ENCODE measurements at regions not wholly inside any gene's neighbourhood (a gene's known extent, or its start where the extent isn't known, plus 50 kb on each side); places are given as distances from the start of the nearest gene placed in this dataset.

GRCh38 chr13:88648598-88649373, 977.6 kb downstream of the SLITRK5 start:
- no peaks in the 10 kb centered on the region for H3K9me3 ChIP-seq (ENCODE audit: control insufficient read depth, low read length, poor library complexity, severe bottlenecking)
- ATAC-seq: no peak
- no peak overlapping the region for H3K4me3 Mint-ChIP-seq

GRCh38 chr13:88649855-88650254, 978.7 kb downstream of the SLITRK5 start:
- Mint-ChIP-seq H3K4me1 (no peaks in the 10 kb centered on the region), H3K36me3 (ENCODE audit: low read depth) (no peaks in the 10 kb centered on the region), H3K27me3 (no peaks in the 10 kb centered on the region), H3K27ac (no peak overlapping the region), H3K4me3 (no peak overlapping the region)
- no peak for DNase-seq
- H3K9me3 ChIP-seq (ENCODE audit: control insufficient read depth, low read length, poor library complexity, severe bottlenecking): no peaks in the 10 kb centered on the region
- ATAC-seq: no peak

More at GRCh38 chr13:88648598-88649373, 977.6 kb downstream of the SLITRK5 start:
- Mint-ChIP-seq H3K36me3 (ENCODE audit: low read depth) (no peaks in the 10 kb centered on the region), H3K27me3 (no peaks in the 10 kb centered on the region), H3K4me1 (no peaks in the 10 kb centered on the region), H3K27ac (no peak overlapping the region)
- no peak for DNase-seq

GRCh38 chr13:88651531-88651930, 980.4 kb downstream of the SLITRK5 start:
- H3K27me3 Mint-ChIP-seq: no peaks in the 10 kb centered on the region
- H3K9me3 ChIP-seq (ENCODE audit: control insufficient read depth, low read length, poor library complexity, severe bottlenecking): peaks cover 4% of the 10 kb centered on the region
- ATAC-seq (no peak), DNase-seq (no peak)
- no peak overlapping the region for H3K27ac Mint-ChIP-seq
- H3K36me3 Mint-ChIP-seq (ENCODE audit: low read depth): no peaks in the 10 kb centered on the region
- H3K4me1 Mint-ChIP-seq: no peaks in the 10 kb centered on the region
- no peak overlapping the region for H3K4me3 Mint-ChIP-seq

- no peaks in the 10 kb centered on the region for H3K27me3 Mint-ChIP-seq
- no peaks in the 10 kb centered on the region for H3K36me3 Mint-ChIP-seq (ENCODE audit: low read depth)
- H3K9me3 ChIP-seq (ENCODE audit: control insufficient read depth, low read length, poor library complexity, severe bottlenecking): peaks cover 4% of the 10 kb centered on the region
- DNase-seq: no peak
- H3K4me3 Mint-ChIP-seq: no peak overlapping the region
- no peaks in the 10 kb centered on the region for H3K4me1 Mint-ChIP-seq
- no peak overlapping the region for H3K27ac Mint-ChIP-seq
- no peak for ATAC-seq
Observed at GRCh38 chr13:88656751-88657150, 985.6 kb downstream of the SLITRK5 start.

GRCh38 chr13:88670509-88670908, 999.3 kb downstream of the SLITRK5 start:
- Mint-ChIP-seq H3K27ac (no peak overlapping the region), H3K4me1 (no peaks in the 10 kb centered on the region), H3K4me3 (no peak overlapping the region), H3K27me3 (no peaks in the 10 kb centered on the region), H3K36me3 (ENCODE audit: low read depth) (no peaks in the 10 kb centered on the region)
- no peaks in the 10 kb centered on the region for H3K9me3 ChIP-seq (ENCODE audit: control insufficient read depth, low read length, poor library complexity, severe bottlenecking)
- ATAC-seq (no peak), DNase-seq (no peak)

- Mint-ChIP-seq H3K36me3 (ENCODE audit: low read depth) (no peaks in the 10 kb centered on the region), H3K4me3 (no peak overlapping the region), H3K27ac (no peak overlapping the region), H3K27me3 (no peaks in the 10 kb centered on the region), H3K4me1 (no peaks in the 10 kb centered on the region)
- H3K9me3 ChIP-seq (ENCODE audit: control insufficient read depth, low read length, poor library complexity, severe bottlenecking): no peaks in the 10 kb centered on the region
- DNase-seq (no peak), ATAC-seq (no peak)
Observed at GRCh38 chr13:88674841-88675240, 1003.7 kb downstream of the SLITRK5 start.

- no peaks in the 10 kb centered on the region for H3K9me3 ChIP-seq (ENCODE audit: control insufficient read depth, low read length, poor library complexity, severe bottlenecking)
- no peak overlapping the region for H3K4me3 Mint-ChIP-seq
- no peak overlapping the region for H3K27ac Mint-ChIP-seq
- no peak for ATAC-seq
- no peaks in the 10 kb centered on the region for H3K27me3 Mint-ChIP-seq
- H3K4me1 Mint-ChIP-seq: no peaks in the 10 kb centered on the region
- no peaks in the 10 kb centered on the region for H3K36me3 Mint-ChIP-seq (ENCODE audit: low read depth)
- DNase-seq: no peak
Observed at GRCh38 chr13:88675347-88675996, 1004.3 kb downstream of the SLITRK5 start.

GRCh38 chr13:88676016-88676415, 1004.8 kb downstream of the SLITRK5 start:
- Mint-ChIP-seq H3K36me3 (ENCODE audit: low read depth) (no peaks in the 10 kb centered on the region), H3K4me3 (no peak overlapping the region), H3K4me1 (no peaks in the 10 kb centered on the region), H3K27ac (no peak overlapping the region), H3K27me3 (no peaks in the 10 kb centered on the region)
- H3K9me3 ChIP-seq (ENCODE audit: control insufficient read depth, low read length, poor library complexity, severe bottlenecking): no peaks in the 10 kb centered on the region
- ATAC-seq (no peak), DNase-seq (no peak)

GRCh38 chr13:88685459-88685858, 1014.3 kb downstream of the SLITRK5 start:
- Mint-ChIP-seq H3K27me3 (no peaks in the 10 kb centered on the region), H3K27ac (no peak overlapping the region), H3K36me3 (ENCODE audit: low read depth) (no peaks in the 10 kb centered on the region), H3K4me1 (no peaks in the 10 kb centered on the region), H3K4me3 (no peak overlapping the region)
- ATAC-seq (no peak), DNase-seq (no peak)
- no peaks in the 10 kb centered on the region for H3K9me3 ChIP-seq (ENCODE audit: control insufficient read depth, low read length, poor library complexity, severe bottlenecking)

GRCh38 chr13:88701551-88701950, 1030.4 kb downstream of the SLITRK5 start:
- Mint-ChIP-seq H3K27ac (no peak overlapping the region), H3K27me3 (no peaks in the 10 kb centered on the region), H3K4me1 (no peaks in the 10 kb centered on the region), H3K36me3 (ENCODE audit: low read depth) (no peaks in the 10 kb centered on the region), H3K4me3 (no peak overlapping the region)
- DNase-seq (no peak), ATAC-seq (no peak)
- H3K9me3 ChIP-seq (ENCODE audit: control insufficient read depth, low read length, poor library complexity, severe bottlenecking): no peaks in the 10 kb centered on the region

- Mint-ChIP-seq H3K4me1 (no peaks in the 10 kb centered on the region), H3K36me3 (ENCODE audit: low read depth) (no peaks in the 10 kb centered on the region), H3K4me3 (no peak overlapping the region), H3K27ac (no peak overlapping the region), H3K27me3 (no peaks in the 10 kb centered on the region)
- DNase-seq (no peak), ATAC-seq (no peak)
- no peaks in the 10 kb centered on the region for H3K9me3 ChIP-seq (ENCODE audit: control insufficient read depth, low read length, poor library complexity, severe bottlenecking)
Observed at GRCh38 chr13:88704600-88705275, 1033.6 kb downstream of the SLITRK5 start.

- Mint-ChIP-seq H3K4me1 (no peaks in the 10 kb centered on the region), H3K36me3 (ENCODE audit: low read depth) (no peaks in the 10 kb centered on the region), H3K27ac (no peak overlapping the region), H3K27me3 (no peaks in the 10 kb centered on the region), H3K4me3 (no peak overlapping the region)
- DNase-seq: no peak
- no peaks in the 10 kb centered on the region for H3K9me3 ChIP-seq (ENCODE audit: control insufficient read depth, low read length, poor library complexity, severe bottlenecking)
- ATAC-seq: no peak
Observed at GRCh38 chr13:88707646-88708045, 1036.5 kb downstream of the SLITRK5 start.

GRCh38 chr13:88717946-88718345, 1046.8 kb downstream of the SLITRK5 start:
- H3K27me3 Mint-ChIP-seq: no peaks in the 10 kb centered on the region
- no peak overlapping the region for H3K4me3 Mint-ChIP-seq
- no peaks in the 10 kb centered on the region for H3K4me1 Mint-ChIP-seq
- no peaks in the 10 kb centered on the region for H3K9me3 ChIP-seq (ENCODE audit: control insufficient read depth, low read length, poor library complexity, severe bottlenecking)
- no peak for ATAC-seq
- H3K36me3 Mint-ChIP-seq (ENCODE audit: low read depth): no peaks in the 10 kb centered on the region
- DNase-seq: no peak
- H3K27ac Mint-ChIP-seq: no peak overlapping the region

All from T-helper 17 cell (primary cell).